ENCODE measurements at regions not wholly inside any gene's neighbourhood (a gene's known extent, or its start where the extent isn't known, plus 50 kb on each side); places are given as distances from the start of the nearest gene placed in this dataset.

GRCh38 chr1:55272994-55273393, 57.8 kb upstream of the USP24 start:
- no peak for DNase-seq
